Left ventricle myocardium inferior (tissue), 1 donor: ENCODE measurements at regions not wholly inside any gene's neighbourhood (a gene's known extent, or its start where the extent isn't known, plus 50 kb on each side); places are given as distances from the start of the nearest gene placed in this dataset.
"Not testable (repeated sequence)": the region's sequence is repeated elsewhere in the genome, so short reads cannot be mapped to it uniquely, and the experiment has no call there.

Experiments used
- DNase-seq: peaks from one replicate; pipeline ENCODE4 v3.0.0-alpha.2; 2020
- H3K27ac ChIP-seq: fragments of 200-600 bp; replicated peaks from 2 replicates; pipeline ENCODE4 v1.8.0; 2021
- H3K27me3 ChIP-seq: fragments of 200-600 bp; 2 replicates; pipeline ENCODE4 v1.8.0; 2021; ENCODE audit warnings: low read depth
- H3K36me3 ChIP-seq: fragments of 200-600 bp; 2 replicates; pipeline ENCODE4 v1.8.0; 2021
- H3K4me1 ChIP-seq: fragments of 200-600 bp; 2 replicates; pipeline ENCODE4 v1.8.0; 2021
- H3K4me3 ChIP-seq: fragments of 200-600 bp; 2 replicates; pipeline ENCODE4 v1.8.0; 2021; ENCODE audit warnings: mild to moderate bottlenecking, moderate library complexity
- H3K9me3 ChIP-seq: fragments of 200-600 bp; replicated peaks from 2 replicates; pipeline ENCODE4 v1.8.0; 2021
- intact Hi-C: fragments of 100-400 bp; cut with micrococcal nuclease; formaldehyde crosslinking; loops from one replicate; pipeline ENCODE4 v1.11.0; 2022
- TF ChIP-seq, protein P1 (sequence below): fragments of 200-600 bp; IDR thresholded peaks from 2 replicates; pipeline ENCODE4 v1.8.0; 2021; ENCODE audit warnings: antibody characterized with exemption, mild to moderate bottlenecking, borderline replicate concordance
- donor health status: DM: no; HTN: yes; CAD: no; lungs with severe emphysema.

DNA sequence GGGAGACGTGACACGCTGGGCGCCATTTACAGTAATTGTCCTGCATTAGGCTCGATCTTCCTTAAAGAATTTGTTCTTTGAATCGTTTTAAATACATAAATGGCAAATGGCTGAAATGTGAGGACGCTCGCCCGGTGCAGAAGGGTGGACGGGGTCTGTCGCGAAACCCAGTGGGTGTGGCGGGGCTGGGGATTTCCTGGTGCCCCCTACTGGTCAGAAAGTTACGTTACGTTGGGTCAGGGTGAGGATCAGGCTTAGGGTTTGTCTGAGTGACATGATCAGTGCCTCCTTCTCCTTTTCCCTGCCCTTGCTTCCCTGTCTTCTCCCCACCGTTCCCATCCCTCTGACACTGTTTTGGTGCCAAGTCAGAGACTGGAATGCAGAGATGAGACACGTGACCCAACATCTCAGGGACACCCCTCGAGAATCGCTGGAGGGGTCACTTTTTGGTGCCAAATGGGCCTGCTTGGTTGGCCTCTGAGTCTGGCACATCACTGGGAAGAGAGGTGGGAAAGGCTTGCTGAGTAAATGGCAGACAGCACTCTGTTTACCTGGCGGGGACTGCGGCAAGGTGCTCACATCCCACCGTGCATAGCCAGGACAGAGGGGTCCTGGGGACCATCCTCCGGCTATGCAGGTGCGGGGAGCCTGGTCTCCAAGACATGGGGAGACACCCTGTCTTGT, 1107.6 kb downstream of the BRD1 start:
- no peak overlapping the region for H3K4me3 ChIP-seq
- peaks cover 57% of the 10 kb centered on the region for H3K27me3 ChIP-seq
- DNase-seq, result peak; percentile 8
- TF ChIP-seq, protein P1, sequence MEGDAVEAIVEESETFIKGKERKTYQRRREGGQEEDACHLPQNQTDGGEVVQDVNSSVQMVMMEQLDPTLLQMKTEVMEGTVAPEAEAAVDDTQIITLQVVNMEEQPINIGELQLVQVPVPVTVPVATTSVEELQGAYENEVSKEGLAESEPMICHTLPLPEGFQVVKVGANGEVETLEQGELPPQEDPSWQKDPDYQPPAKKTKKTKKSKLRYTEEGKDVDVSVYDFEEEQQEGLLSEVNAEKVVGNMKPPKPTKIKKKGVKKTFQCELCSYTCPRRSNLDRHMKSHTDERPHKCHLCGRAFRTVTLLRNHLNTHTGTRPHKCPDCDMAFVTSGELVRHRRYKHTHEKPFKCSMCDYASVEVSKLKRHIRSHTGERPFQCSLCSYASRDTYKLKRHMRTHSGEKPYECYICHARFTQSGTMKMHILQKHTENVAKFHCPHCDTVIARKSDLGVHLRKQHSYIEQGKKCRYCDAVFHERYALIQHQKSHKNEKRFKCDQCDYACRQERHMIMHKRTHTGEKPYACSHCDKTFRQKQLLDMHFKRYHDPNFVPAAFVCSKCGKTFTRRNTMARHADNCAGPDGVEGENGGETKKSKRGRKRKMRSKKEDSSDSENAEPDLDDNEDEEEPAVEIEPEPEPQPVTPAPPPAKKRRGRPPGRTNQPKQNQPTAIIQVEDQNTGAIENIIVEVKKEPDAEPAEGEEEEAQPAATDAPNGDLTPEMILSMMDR, result no peak
- peaks cover 10% of the 10 kb centered on the region for H3K9me3 ChIP-seq
- no peak overlapping the region for H3K27ac ChIP-seq
- no peaks in the 10 kb centered on the region for H3K4me1 ChIP-seq
- intact Hi-C loops, result no loop called here
- H3K36me3 ChIP-seq, result no peaks in the 10 kb centered on the region

DNA sequence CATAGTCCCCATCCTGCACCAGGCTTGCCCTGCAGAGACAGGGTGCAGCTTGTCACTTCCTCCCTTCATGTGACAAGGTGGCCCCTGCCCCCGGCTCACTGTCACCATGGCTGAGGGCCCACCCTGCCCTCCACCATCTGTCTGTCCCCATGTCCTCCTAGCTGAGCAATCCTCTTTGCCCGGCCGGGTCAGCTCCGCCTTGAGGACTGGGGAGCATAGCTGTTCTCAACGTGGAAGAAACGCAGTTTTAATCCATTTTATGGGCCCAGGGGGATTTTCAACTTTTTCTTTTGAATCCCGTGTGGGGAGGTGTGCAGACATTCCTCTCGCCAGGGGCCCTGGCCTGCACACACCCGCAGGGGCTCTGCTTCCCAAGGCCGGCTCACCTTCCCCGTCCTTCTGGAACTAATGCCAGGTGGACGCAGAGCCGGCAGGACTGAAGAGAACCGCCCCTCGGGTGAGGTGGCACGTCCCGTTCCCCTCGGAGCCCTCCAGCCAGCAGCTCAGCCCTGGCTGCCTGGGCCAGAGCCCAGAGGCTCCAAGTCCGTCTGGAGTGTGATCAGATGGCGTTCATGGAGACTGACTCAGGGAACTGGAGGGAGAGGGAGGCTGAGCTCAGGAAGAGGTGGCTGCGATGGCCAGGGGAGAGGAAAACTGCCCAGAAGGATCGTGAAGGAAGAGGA, 1108.7 kb downstream of the BRD1 start:
- DNase-seq, result peak; percentile 0
- Histone ChIP-seq H3K27ac (no peak overlapping the region), H3K27me3 (peaks cover 54% of the 10 kb centered on the region), H3K36me3 (no peaks in the 10 kb centered on the region), H3K4me1 (no peaks in the 10 kb centered on the region), H3K9me3 (peaks cover 10% of the 10 kb centered on the region), H3K4me3 (no peak overlapping the region)
- intact Hi-C loops, result no loop called here
- TF ChIP-seq, protein P1, result no peak

DNA sequence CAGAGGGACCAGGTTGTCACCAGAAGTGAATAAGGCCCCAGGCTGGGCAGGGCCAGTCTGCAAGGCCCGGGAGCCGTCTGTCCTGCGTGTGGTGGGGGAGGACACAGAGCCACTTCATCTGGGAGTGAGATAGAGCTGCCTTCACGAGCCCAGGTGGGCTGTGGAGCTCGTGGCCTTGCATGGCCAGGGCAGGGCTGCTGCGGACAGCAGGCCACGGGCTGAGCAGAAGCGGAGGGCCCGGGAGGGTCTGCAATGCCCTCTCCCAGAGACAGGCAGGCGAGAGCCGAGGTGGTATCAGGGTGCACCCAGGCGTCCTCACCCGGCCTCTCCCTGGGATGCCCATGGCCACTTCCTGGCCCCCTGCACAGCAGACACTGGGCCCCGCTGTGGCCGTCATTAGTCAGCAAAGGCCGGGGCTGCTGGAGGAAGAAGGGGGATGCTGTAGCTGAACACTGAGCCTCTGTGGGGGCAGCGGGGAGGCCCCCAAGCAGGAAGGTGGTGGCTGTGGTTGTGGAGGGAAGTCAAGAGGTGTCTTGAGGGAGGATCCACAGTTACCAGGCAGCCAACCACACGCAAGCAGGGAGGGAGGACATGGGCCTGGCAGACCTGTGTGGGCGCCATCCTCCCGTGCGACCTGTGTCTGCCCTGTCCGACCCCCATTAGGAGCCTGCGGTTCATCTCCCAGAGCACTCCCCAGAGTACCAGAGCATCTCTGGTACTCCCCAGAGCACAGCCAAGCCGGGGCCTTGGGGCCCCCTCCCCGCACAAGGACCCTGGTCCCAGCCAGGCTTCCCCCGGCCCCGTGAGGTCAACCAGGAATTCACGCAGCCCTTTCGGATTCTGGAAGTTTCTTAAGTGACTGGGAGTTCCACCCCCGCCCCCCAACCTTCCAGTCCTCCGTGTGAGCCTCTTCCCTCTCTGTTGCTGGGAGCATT, 1109.5 kb downstream of the BRD1 start:
- TF ChIP-seq, protein P1, result no peak
- no peaks in the 10 kb centered on the region for H3K36me3 ChIP-seq
- no peak overlapping the region for H3K27ac ChIP-seq
- peaks cover 10% of the 10 kb centered on the region for H3K9me3 ChIP-seq
- H3K4me3 ChIP-seq, result no peak overlapping the region
- peak; percentile 9 for DNase-seq
- intact Hi-C loops, result no loop called here
- no peaks in the 10 kb centered on the region for H3K4me1 ChIP-seq
- peaks cover 54% of the 10 kb centered on the region for H3K27me3 ChIP-seq

DNA sequence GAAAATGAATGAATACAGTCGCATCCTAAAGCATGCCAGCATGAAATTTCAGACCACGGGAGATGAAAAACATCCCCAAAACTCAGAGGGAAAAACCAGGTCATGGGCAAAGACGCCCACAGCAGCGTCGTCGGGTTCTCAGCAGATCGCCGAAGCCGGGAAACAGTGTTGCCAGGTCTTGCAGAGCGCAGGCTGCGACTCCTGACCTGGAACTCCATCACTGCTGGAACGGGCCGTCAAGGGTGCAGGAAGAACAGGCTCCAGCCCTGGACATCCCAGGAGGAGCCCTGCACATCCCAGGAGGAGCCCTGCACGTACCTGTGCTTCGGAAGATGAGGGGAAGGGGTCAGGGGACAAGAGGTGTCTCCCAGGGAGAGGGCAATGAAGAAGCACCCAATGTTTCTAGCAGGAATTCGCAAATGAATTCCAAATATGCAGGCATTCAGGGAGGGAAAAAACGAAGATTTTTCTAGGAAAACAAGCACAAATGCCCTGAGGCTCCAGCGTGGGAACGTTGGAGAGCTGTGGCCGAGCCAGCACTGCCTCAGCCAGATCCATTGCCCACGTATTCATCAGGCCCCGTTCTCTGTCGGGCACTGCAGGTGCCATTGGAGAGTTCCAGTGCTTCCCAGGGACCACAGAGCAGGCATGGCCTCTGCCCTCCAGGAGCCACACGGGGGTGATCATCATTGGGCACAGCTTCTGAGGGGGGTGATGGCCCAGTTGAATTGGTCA, 1110.4 kb downstream of the BRD1 start:
- H3K4me1 ChIP-seq, result no peaks in the 10 kb centered on the region
- TF ChIP-seq, protein P1, result no peak
- peaks cover 10% of the 10 kb centered on the region for H3K9me3 ChIP-seq
- peaks cover 57% of the 10 kb centered on the region for H3K27me3 ChIP-seq
- no peak overlapping the region for H3K4me3 ChIP-seq
- no peaks in the 10 kb centered on the region for H3K36me3 ChIP-seq
- H3K27ac ChIP-seq, result no peak overlapping the region
- peak; percentile 8 for DNase-seq
- intact Hi-C loops, result no loop called here

DNA sequence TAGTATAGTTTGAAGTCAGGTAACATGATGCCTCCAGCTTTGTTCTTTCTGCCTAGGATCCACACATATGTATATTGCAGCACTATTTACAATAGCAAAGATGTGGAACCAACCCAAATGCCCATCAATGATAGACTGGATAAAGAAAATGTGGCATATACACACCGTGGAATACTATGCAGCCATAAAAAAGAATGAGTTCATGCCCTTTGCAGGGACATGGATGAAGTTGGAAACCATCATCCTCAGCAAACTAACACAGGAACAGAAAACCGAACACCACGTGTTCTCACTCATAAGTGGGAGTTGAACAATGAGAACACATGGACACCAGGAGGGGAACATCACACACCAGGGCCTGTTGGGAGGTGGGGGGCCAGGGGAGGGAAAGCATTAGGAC, 1111.5 kb downstream of the BRD1 start:
- intact Hi-C loops, H3K4me3 ChIP-seq, DNase-seq, H3K27ac ChIP-seq, H3K9me3 ChIP-seq, H3K36me3 ChIP-seq, H3K4me1 ChIP-seq: not testable (repeated sequence)
- H3K27me3 ChIP-seq, result peaks cover 59% of the 10 kb centered on the region
